GM21529 (cell line): ENCODE measurements at regions not wholly inside any gene's neighbourhood (a gene's known extent, or its start where the extent isn't known, plus 50 kb on each side); places are given as distances from the start of the nearest gene placed in this dataset.

Source experiments
- ATAC-seq: cut with Tn5 transposase; IDR thresholded peaks from one replicate; pipeline ENCODE4 v1.9.1; 2021; ENCODE audit not compliant: unreplicated experiment

GRCh38 chr17:72338304-72338703 is 217.5 kb downstream of the SOX9 start:
- no peak for ATAC-seq

GRCh38 chr17:72338847-72339790 is 218.3 kb downstream of the SOX9 start:
- no peak for ATAC-seq

DNA sequence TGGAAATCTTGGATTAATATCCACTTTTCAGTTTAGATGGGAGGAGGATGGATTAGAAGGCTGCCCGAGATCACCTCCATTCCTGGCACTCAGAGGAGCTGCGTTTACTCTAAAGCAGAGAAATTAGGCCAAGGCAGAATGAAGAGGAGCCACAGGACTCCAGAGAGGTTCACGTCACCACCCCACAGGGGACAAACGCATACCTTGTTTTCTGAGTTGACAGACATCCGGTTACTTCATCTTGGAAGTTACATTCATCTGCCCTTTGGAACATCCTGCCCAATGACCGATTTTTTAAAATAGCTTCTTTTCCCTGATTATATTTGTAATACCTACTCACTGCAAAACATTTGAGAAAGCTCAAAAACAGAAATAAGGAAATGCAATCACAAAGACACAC is 220.0 kb downstream of the SOX9 start:
- ATAC-seq: no peak

- no peak for ATAC-seq
Measured at GRCh38 chr17:72342061-72342460, 221.2 kb downstream of the SOX9 start.

DNA sequence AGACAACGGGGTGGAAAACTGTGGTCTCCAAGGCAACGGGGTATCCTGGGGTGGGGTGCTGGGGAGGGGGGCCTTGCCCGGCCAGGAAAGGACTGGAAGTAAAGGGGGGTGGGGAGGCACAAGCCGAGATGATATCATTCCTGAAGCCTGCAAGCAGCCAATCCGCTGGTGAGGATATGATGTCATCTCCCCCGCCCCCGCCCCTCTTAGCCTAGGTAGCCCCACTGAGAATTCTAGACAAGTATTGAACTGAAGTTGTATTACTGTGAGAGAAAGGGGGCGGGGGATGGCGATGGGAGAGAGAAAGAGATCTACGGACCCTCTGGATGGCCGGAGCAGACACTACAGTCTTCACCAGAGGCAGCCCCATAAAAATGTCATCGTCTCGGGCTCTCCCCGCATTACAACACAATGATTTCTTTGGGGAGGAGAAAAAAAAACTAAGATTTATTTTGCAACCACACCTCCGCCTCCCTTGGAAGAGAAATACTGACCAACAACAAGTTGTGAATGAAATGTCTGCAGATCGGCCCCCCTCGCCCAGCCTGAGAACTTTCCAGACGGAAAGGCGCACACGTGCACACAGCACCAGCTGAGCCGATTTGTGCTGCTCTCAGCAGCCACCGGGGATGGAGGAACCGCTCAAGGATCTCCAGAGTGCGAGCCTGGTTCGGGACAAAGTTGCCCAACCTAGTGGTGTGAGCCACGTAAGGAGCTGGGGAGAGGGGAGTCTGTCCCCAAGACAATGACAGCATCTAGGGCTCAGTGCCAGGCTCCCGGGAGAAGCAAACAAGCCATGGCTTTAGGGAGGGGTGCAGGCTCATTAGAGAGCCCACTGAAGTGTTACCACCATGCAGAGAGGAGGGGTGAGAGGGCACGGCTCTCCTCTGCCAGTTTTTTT is 222.1 kb downstream of the SOX9 start:
- no peak for ATAC-seq

GRCh38 chr17:72343911-72344310 is 223.1 kb downstream of the SOX9 start:
- ATAC-seq: no peak

- no peak for ATAC-seq
Measured at GRCh38 chr17:72344613-72345012, 223.8 kb downstream of the SOX9 start.

- no peak for ATAC-seq
Measured at GRCh38 chr17:72345088-72345487, 224.3 kb downstream of the SOX9 start.

DNA sequence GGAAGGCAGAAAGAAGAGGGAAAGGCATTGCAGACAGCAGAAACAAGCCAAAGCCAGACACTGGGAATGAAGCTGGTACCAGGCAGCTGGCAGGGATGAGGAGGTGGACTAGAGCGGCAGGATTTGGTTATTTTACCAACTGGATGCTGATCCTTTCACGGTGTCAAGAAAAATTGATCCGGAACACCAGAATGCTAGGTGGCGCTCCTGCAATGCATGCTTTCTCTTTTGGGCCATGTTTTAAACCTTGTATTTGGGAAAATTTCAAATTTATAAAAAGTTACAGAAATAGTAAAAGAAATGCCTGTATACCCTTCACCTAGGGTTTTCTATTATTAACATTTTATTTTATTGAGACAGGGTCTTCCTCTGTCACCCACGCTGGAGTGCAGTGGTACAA is 224.7 kb downstream of the SOX9 start:
- no peak for ATAC-seq

DNA sequence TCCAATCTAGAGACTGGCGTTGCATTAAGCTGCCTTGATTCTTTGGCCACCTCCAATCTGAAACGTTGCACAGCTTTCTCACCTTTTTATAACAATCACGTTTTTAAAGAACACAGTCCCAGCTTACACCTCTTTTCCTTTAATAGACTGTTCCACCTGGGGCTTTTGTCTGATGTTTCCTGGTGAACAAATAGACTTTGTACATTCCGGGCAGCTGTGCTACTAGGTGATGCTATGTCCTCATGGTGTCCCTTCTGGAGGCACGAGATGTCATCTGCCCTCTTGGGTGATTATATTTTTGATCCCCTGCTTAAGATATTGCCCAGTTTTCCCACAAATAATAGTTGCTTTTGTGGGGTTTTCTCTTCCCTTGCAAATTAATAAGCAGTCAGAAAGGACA is 225.5 kb downstream of the SOX9 start:
- ATAC-seq: no peak

- ATAC-seq: no peak
Measured at GRCh38 chr17:72349011-72349410, 228.2 kb downstream of the SOX9 start.

DNA sequence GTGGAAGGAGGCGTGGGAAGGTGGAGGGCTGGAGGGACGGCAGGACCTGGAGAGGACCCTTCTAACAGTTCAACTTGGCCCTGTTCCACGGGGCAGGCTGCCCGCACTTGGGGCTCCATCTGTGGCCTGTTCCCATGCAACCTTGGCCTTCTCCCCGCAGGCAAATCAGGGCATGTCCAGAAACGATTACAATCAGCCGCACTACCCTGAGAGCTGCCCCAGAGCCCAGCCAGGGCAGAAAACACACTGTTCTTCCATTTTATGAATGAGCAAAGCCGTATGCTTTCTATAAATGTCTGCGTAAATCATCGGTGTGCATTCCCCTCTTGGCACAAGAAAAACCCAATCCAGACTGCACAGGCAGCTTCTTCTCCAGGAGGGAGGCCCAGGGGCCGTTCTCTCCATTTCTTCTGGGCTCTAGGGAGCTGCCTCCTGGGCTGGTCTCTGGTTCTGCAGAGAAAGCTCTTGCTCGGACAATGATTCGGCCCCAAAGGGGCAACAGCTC is 228.7 kb downstream of the SOX9 start:
- no peak for ATAC-seq

- ATAC-seq: no peak
Measured at GRCh38 chr17:72350073-72350472, 229.3 kb downstream of the SOX9 start.

GRCh38 chr17:72351365-72351764 is 230.5 kb downstream of the SOX9 start:
- ATAC-seq: no peak

DNA sequence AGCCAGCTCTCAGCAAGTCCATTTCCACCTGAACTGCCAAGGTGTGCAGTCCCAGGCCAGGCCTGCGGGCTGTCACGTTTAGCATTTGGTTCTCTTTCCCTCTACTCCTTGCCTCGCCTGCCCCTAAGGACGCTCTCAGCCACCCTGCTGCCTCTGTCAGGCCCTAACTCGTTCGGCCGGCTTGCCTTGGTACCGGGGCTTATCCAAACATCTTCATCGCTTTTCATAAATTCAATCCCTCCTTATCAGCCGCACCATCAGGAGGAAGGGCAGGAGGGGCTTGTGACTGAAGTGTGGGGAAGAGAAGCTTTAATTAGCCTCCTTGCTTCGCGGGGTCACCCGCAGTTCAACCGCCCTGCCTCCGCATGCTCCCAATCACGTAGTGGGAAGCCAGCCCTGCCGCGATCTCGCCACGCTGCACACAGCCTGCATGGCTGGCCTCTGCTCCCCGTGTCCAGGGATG is 231.1 kb downstream of the SOX9 start:
- no peak for ATAC-seq

GRCh38 chr17:72353502-72353901 is 232.7 kb downstream of the SOX9 start:
- no peak for ATAC-seq

DNA sequence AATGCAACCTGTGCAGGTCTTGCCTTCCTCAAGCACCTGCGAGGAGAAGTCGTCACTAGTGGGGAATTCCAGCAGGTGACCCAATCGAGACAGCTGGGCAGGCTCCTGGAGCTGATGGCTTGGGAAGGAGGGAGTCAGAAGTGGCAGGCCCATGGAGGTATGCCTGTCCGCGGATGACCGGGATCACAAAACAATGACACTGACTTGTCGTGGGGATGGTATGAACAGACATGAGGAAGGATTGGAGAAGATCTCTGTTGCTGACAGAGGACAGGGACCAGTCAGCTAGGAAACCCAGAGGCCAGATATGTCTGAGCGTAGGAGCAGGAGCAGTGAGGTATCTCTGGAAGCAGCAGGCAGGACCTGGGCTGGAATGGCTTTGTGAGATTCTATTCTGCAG is 233.3 kb downstream of the SOX9 start:
- ATAC-seq: no peak

GRCh38 chr17:72357764-72358365 is 237.0 kb downstream of the SOX9 start:
- ATAC-seq: no peak

GRCh38 chr17:72358465-72358864 is 237.6 kb downstream of the SOX9 start:
- ATAC-seq: no peak

DNA sequence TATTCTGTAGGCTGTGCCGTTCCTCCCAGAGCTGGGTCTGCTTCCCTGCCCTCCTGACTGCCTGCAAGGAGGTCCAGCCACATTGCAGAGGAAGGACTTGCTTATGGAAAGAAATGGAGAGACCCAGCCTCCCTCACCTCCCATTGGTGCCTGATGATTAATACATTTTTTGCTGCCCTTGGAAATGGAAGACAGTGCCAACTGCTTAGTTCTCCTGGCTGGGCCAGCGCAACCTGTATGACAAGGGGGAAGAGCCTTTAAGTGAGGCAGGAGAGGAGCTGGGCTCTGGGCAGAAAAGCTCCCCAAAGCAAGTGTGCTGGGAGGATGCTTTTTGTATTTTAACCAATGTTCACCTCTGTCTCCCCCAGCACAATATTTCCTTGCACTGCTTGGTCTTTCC is 238.5 kb downstream of the SOX9 start:
- ATAC-seq: no peak

GRCh38 chr17:72359811-72360210 is 239.0 kb downstream of the SOX9 start:
- ATAC-seq: no peak
